ENCODE measurements at regions not wholly inside any gene's neighbourhood (a gene's known extent, or its start where the extent isn't known, plus 50 kb on each side); places are given as distances from the start of the nearest gene placed in this dataset.

DNA sequence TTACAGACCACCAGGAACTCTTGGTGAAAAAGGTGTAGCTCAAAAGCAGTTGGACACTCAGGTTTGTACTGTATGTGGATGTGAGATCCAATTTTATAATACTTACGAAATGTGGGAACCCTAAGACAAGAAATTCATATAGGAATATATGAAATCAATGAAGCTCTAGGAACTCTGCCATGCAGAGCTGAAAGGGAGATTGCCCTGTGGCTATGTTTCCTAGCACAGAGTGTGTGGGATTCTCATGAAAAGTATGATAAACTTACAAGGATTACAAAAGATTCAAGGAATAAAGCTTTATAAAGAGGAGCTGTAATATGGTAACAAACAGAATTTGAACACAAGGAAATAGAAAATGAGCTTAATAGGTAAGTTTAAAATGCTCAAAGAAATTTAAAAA is 205.7 kb upstream of the FAM83B start:
- DNase-seq (ENCODE audit: low read depth, low spot score): no peak

DNA sequence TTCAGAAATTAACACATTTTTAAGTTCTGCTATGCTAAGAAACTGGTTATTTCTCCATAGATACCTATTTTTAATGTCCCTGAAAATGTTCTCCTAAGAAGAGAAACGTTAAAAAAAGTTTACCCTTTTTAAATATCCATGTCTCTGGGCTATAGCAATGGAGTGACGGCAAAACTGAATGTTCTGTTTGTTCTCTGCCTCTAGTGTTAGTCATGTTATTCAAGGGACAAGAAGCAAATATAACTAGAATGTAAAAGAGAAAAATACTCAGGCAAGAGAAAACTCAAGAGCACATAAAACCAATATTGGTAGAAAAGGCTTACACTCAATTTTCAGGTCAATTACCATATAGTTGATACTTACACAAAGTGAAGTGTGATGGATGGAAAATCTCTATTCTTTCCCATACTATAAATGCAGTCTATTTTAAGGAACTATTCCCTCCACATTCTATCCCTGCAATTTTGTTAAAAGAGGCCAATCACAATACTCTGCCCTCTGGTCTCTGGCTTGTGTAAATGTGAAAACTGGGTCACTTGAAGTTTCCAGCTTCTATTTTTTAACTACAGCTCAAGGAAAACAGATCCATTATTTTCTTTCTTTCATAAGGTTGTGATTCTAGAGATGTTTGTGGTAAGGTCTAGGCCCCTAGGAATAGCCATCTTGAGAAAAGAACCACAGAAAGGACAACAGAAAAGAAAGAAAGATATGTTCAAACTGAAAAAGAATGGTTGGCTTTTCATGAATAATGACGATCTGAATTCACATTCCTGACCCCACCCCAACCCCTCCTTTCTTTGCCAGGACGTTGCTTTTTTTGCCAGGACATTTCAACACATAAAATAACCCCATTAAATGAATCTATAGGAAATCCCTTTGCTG is 200.3 kb upstream of the FAM83B start:
- peak; percentile 78 for DNase-seq (ENCODE audit: low read depth, low spot score)

DNA sequence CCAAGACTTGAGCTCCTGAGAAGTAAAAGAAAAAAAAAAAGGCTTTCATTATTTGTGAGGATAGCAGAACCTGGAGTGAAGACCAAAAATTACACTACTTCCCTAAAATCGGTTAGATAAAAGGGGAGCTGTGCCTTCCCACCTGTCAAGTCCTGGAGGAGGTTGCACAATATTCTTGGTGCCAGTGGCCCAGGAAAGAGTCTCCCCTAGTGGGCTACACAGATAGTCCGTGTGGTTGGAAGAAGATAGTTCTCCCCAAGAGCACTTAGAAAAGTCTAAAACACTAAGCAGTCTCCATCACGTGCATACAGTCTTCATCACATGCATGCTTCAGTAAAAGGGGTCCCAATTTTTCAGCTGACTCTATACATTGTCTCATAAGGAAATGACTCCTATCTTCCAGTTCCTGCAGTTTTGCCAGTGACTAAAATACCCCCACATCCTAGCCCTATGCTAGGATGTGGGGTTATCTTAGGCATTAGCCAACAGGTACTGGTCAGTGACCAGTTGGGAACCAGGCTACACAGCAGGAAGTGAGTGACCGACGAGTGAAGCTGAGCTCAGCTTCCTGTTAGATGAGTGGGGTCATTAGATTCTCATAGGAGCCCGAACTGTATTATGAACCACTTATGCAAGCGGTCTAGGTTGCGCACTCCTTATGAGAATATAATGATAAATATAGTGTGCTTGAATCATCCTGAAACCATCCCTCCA is 199.5 kb upstream of the FAM83B start:
- DNase-seq (ENCODE audit: low read depth, low spot score): no peak

DNA sequence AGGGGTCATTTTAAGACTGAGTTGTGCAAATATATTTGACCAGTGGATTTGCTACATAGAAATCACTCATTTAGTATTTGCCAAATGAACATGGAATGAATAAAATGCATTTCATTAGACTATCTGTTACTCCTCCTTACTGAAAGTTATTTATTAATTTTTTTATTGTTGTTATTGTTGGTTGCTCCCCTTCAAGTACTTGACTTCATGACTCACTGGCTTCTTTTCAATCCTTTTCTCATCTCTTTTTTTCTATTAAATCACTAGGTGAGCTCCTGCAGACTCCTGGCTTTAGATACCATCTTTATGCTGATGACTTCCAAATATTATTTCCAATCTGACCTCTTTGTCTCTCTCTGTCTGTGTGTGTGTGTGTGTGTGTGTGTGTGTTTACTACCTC is 192.2 kb upstream of the FAM83B start:
- DNase-seq (ENCODE audit: low read depth, low spot score): no peak

DNA sequence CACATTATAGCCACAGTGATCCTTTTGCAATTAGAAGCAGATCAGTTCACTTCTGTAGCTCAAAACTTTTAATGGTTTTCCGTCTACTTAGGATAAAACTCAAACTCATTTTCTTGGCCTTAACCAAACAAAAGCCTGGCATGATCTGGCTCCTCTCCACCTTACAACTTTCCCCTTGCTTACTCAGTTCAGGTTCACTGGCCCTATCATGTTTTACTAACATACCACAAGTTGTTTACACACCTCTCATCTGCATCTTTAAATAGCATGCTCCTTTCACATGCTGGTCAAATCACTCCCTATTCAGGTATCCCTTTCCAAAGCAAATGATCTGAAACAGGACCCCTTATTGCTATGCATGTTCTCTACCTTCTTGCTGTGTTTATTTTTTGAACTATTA is 191.4 kb upstream of the FAM83B start:
- peak; percentile 3 for DNase-seq (ENCODE audit: low read depth, low spot score)

DNA sequence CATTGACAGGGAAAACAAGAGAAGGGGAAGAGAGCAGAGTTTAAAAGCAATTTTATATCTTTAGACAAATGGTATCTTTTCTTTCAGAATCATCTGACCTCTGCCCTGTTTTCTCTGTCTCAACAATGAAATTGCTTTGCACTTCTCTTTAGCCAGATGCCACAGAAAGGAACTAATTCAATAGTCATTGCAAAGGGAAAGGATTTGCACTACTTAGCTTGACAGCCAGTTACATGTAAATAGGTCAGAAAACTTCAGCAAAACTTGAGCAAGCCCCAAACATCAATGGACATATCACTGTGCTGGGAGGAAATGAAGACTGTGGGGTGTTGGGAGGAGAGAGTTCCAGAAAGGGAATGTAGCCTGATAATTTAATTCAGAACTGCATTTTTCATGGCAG is 181.3 kb upstream of the FAM83B start:
- DNase-seq (ENCODE audit: low read depth, low spot score): no peak

DNA sequence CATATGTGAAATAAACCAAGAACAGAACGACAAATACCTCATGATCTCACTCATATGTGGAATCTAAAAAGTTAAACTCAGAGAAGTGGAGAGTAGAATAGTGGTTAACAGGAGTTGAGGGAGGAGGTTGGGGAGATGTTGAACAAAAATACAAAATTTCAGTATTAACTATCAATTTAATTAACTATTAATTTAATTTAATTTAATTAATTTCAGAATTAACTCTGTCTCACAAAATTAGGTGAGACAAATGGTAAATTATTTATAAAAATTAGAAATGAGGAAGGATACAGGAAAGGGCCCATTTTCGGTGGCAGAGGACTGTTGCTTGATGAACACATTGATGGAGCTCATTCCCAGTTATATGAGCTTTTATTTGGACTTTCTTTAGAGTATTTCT is 166.0 kb upstream of the FAM83B start:
- no peak for DNase-seq (ENCODE audit: low read depth, low spot score)

DNA sequence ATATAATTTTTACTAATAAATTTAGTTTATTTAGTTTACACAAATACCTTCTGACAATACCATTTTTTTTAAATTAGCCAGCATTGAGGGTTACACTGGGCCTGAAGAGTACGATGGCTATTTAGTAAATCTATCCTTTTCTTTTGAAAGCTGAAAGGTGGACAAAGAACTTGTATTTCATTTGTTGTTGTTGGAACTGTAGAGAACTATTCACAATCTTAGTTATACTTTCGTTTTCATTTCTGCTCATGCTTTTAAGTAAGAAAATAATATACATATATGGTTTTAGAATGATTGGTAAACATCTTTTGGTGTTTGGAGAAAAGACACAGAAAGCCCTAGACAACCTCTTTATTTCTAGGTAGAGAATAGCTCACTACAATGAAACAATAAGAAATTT is 165.3 kb upstream of the FAM83B start:
- DNase-seq (ENCODE audit: low read depth, low spot score): no peak

DNA sequence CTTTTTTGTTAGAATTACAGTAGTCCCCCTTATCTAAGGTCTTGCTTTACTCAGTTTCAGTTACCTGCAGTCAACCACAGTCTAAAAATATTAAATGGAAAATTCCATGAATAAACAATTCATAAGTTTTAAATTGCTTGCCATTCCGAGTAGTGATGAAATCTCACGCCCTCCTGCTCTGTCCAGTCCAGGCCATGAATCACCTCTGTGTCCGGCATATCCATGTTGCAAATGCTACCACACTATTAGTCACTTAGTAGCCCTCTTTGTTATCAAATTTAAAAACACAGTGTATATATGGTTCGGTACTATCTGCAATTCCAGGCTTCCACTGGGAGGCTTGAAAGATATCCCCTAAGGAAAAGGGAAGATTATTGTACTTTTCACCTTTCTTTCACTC is 164.6 kb upstream of the FAM83B start:
- peak; percentile 50 for DNase-seq (ENCODE audit: low read depth, low spot score)

DNA sequence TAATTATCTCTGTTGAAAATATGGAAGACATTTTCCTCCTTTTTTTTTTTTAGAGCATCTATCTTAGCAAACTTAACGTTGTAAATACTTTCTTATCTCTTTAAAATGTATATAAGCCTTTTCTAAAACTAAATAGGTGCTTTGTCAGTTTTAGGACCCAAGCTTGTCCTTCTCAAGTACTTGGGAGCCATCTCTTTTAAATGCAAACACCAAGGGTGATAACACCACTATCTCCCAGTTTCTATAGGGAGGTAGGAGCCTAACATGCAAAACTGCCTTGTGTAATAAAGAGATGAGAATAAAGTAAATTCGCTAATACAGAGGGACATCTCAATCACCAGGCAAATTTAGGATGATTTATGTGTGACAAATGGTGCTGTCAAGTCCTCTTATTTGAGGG is 157.0 kb upstream of the FAM83B start:
- DNase-seq (ENCODE audit: low read depth, low spot score): no peak

DNA sequence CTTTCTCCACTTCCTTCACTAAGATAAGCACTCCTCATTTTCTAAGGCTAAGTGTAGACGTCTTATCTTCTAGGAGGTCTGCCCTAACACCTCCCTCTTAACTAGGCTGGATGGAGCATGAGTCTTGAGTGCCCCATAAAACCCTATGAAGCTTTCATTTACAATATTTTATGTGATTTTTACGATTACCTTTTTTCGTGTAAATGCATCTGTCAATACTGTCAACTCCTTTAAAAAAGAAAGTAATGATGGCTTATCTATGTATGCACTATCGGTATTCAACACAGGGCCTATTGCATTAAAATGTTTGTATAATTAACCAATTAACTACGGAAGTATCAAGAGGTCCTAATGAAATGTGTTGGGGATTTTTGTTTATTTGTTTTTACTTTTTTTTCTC is 156.0 kb upstream of the FAM83B start:
- DNase-seq (ENCODE audit: low read depth, low spot score): no peak

DNA sequence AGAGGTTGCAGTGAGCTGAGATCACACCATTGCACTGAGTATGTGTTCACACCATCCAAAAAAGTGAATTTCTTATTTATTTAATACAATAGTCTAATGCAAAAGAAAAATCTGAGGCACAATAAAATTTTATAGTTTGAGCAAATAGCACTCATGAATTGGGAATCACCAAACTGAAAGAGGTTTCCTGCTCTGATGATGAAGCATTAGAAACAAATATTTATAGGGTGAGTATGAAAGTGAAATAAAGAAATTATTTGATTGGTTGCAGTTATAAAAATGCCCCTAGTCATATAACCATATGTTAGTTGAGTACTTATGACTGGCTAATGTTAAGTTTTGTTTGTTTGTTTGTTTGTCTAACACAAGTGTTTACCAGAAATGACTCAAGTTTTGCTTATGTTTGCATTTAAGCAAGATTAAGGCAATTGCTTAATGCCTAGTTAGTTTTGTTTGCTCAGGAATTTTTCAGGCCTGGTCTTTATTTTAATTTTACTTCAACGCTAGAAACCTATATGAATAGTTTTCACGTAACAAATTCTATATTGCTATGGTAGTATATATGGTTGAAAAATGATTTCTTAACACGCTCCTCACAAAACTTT is 151.5 kb upstream of the FAM83B start:
- DNase-seq (ENCODE audit: low read depth, low spot score): no peak

DNA sequence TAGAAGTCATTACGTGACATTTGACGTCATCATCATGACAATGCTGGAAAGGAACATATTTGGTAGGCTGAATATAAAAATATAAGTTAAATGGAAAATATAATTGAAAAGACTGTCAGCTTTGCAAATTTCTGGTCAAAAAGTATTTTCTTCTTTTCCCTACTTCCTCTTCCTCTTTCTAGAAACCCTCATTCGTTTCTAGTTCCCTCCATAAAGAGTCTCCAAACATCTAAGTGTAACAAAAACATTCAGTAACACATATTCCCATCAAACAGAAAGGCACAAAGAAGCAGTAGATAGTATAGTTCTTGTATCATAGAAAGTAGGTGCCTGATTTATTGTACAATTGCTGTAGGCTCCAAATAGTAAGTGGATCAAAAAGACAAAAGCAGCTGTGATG is 150.8 kb upstream of the FAM83B start:
- no peak for DNase-seq (ENCODE audit: low read depth, low spot score)

DNA sequence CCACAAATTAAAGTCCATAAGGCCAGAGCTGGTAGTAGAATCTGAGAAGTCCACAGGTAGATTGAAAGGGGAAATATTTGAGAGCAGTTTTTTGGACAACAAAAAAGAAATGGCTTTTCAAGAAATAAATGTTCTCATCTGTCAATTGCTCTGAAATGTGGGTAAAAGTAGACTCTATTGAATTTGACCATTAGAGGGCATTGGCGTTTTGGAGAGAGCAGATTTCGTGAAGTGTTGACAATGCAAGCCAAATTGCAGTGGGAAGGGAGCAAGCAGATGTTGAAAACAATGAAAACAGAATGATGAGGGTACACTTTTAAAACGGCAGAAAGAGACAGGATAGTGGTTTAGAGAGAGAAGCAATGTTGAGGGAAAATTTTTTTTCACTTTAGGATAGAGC is 149.1 kb upstream of the FAM83B start:
- DNase-seq (ENCODE audit: low read depth, low spot score): no peak

DNA sequence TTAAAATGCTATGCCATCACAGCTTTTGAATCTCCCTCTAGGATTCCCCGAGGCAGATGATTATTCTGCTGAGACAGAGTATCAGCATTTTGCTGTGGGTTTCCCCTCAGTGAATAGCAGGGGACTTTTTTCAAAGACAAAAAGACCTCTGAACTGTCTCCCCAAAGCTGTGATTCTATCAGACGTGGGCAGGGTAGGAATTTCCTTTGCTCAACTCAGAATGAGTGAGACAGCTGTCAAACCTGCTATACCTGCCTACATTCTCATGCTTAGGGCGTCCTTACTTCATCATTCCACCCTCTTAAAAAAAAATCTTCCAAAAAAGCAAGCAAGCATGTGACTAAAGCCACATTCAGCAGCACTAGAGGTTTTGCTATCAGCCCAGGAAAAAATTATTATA is 147.6 kb upstream of the FAM83B start:
- DNase-seq (ENCODE audit: low read depth, low spot score): no peak

DNA sequence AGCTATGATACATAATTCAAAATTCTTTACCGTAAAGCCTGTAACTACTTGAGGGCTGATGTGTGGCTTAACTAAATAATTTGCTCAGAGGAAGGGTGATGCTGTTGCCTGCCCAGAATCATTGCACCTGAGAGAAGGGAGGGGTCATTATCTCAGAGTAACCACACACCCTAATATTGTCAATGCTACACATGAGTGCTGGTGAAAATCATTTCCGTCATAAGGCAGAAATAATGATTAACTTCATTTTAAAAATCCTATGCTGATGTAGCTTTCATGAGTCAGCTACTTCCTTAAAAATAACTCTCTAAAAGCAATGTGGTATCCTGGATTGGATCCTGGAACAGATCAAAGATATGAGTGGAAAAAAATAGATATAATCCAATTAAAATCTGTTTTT is 146.4 kb upstream of the FAM83B start:
- no peak for DNase-seq (ENCODE audit: low read depth, low spot score)

DNA sequence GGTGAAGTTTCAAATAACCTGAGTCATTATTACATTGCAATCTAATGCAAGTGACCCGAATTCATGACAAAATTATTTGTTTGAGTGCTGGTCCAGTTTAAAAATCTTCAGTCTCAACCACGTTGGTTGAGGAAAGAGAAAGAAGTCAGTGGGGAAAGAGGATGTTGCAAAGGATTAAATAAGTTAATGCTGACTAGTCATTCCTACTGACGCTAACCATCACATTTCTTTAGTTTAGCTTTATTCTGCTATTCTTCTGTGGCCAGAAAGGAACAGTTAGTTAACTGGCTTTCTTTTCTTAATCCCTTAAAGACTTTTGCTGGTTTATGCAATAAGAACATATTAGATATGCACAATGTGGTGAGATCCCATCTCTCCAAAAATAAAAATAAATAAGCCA is 143.8 kb upstream of the FAM83B start:
- DNase-seq (ENCODE audit: low read depth, low spot score): no peak

DNA sequence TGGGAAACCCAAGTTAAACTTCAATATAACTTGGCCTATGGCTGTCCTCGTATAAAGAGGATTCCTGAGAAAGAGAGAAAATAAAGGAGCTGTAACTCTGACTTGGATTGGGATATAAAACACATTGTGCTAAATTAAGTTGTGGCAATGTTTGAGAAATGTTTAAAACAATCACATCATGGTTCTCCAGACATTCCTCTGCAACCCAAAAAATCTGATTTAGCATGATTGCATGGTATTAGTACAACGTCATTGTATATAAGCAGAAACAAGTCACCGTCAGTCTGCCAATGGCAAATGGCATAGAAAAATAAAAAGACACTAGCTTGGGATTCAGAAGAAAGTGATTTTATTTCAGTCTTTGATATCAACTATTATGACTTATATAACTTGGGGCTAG is 140.2 kb upstream of the FAM83B start:
- DNase-seq (ENCODE audit: low read depth, low spot score): no peak

DNA sequence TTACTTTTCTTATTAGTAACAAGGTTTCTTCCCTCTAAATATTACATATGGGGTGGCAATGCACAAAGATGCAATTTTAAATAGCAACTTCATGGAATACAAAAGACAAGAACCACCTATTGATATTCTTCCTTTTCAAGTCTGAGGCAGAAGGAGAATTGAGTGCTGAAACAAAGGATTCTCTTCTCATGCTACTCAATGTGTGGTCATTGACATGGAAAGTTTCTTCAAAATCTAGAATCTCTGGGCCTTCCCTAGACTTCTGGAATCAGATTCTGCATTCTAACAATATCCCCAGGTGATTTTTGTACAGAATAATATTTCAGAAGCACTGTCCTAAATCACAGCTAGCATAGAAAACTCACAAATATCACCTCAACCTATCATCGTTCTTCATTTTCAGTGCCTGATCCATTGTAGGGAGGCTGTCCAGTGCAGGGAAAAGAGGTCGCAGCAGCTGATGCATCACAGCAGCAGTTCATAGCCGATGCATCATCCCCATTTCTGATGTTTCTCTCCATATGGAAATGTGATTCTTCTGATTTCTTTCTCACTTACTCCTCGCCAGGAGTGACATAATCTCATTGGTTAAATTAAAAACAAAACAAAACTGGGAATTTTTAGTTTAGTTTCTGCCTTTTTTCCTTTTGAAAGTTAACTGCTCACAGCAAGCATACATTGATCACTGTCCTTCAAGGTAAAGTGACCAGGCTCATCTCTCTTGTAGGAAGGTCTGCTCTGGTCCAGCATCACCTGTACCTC is 139.5 kb upstream of the FAM83B start:
- no peak for DNase-seq (ENCODE audit: low read depth, low spot score)

DNA sequence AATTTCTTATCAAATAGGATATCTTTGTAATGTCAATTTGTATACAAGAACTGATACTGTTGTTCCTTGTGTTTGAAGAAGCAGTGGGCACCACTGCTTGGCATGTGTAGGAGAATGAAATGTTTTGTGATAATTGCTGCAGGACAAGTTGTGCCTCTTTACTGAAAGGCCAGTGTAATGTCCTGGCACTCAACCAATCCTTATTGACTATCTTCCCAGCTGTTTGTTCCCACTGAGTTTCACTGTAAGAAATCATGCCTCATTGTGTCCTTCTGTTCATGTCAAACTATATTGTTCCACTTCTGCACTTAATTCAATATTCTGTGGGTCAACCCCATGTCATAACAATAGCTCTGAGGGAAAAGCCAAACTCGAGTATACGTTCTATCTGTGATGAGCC is 136.1 kb upstream of the FAM83B start:
- DNase-seq (ENCODE audit: low read depth, low spot score): no peak

DNA sequence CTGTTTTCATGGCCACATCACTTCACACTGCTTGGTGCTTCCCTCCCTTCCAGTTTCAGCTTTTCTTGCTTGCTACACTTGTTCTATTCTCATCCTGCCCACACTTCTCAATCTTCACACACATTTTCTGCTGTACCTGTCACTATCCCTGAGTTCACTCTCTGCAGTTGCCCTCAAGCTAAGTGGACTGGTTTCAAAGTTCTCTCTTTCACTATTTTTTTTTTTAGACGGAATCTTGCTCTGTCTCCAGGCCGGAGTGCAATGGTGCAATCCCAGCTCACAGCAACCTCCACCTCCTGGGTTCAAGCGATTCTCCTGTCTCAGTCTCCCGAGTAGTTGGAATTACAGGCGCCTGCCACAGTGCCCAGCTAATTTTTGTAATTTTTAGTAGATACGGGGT is 130.6 kb upstream of the FAM83B start:
- no peak for DNase-seq (ENCODE audit: low read depth, low spot score)

DNA sequence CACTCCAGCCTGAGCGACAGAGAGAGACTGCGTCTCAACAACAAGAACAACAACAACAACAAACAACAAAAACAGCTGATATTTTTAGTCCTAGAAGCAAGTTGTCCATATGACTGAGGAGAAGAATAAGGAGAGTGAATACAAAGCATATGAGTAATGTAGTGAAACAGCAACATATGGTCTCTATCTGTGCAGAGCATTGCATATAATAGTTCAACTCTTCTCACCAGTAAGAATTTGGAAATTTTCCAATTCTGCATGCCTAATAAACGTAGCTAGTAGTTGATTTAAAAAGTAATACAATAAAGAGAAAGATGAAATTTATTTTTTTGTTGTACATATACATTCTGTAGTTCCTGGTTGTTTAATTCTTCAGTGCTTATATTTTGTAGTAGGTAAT is 129.7 kb upstream of the FAM83B start:
- DNase-seq (ENCODE audit: low read depth, low spot score): no peak

All from astrocyte of the hippocampus (primary cell).